GM21576 (cell line): ENCODE measurements at regions not wholly inside any gene's neighbourhood (a gene's known extent, or its start where the extent isn't known, plus 50 kb on each side); places are given as distances from the start of the nearest gene placed in this dataset.
"Not testable (repeated sequence)": the region's sequence is repeated elsewhere in the genome, so short reads cannot be mapped to it uniquely, and the experiment has no call there.

Experiments used
- ATAC-seq: cut with Tn5 transposase; IDR thresholded peaks from one replicate; pipeline ENCODE4 v1.9.1; 2021; ENCODE audit warnings: mild to moderate bottlenecking, moderate library complexity; ENCODE audit not compliant: unreplicated experiment

GRCh38 chr14:104249706-104250105 is 111.3 kb downstream of the KIF26A start:
- ATAC-seq: no peak

GRCh38 chr14:104250175-104250574 is 111.8 kb downstream of the KIF26A start:
- ATAC-seq: no peak

GRCh38 chr14:104252256-104253215 is 114.1 kb downstream of the KIF26A start:
- no peak for ATAC-seq

- no peak for ATAC-seq
Measured at GRCh38 chr14:104253223-104253822, 114.9 kb downstream of the KIF26A start.

GRCh38 chr14:104253901-104254353 is 115.5 kb downstream of the KIF26A start:
- no peak for ATAC-seq

- no peak for ATAC-seq
Measured at GRCh38 chr14:104254735-104255400, 116.5 kb downstream of the KIF26A start.

- ATAC-seq: no peak
Measured at GRCh38 chr14:104256025-104256424, 117.6 kb downstream of the KIF26A start.

GRCh38 chr14:104262515-104263514 is 124.4 kb downstream of the KIF26A start:
- ATAC-seq: no peak

- ATAC-seq: no peak
Measured at GRCh38 chr14:104263675-104264358, 125.4 kb downstream of the KIF26A start.

- ATAC-seq: no peak
Measured at GRCh38 chr14:104264495-104265265, 126.3 kb downstream of the KIF26A start.

- no peak for ATAC-seq
Measured at GRCh38 chr14:104265918-104266630, 127.7 kb downstream of the KIF26A start.

- no peak for ATAC-seq
Measured at GRCh38 chr14:104266631-104267575, 128.5 kb downstream of the KIF26A start.

GRCh38 chr14:104267895-104268294 is 129.5 kb downstream of the KIF26A start:
- no peak for ATAC-seq

GRCh38 chr14:104268295-104268694 is 129.9 kb downstream of the KIF26A start:
- ATAC-seq: no peak

- no peak for ATAC-seq
Measured at GRCh38 chr14:104268725-104269436, 130.5 kb downstream of the KIF26A start.

- not testable (repeated sequence) for ATAC-seq
Measured at GRCh38 chr14:104269511-104270241, 131.3 kb downstream of the KIF26A start.
